A549 (cell line): ENCODE measurements at regions not wholly inside any gene's neighbourhood (a gene's known extent, or its start where the extent isn't known, plus 50 kb on each side); places are given as distances from the start of the nearest gene placed in this dataset.

Experiments used
- EP300 ChIP-seq, 2 experiments: fragments of >200 bp; sonication (Bioruptor Twin); formaldehyde crosslinking; IDR thresholded peaks; 2 replicates in 1 of 2; 3 replicates in 1 of 2; pipeline ENCODE4 v1.6.1; 2016 to 2017
- POLR2A ChIP-seq: IDR thresholded peaks from 2 replicates; pipeline ENCODE4 v1.6.1; 2012; ENCODE audit warnings: mild to moderate bottlenecking, low read length
- TF ChIP-seq, protein P1 (sequence below): IDR thresholded peaks from 2 replicates; pipeline ENCODE4 v1.6.1; 2012
- TF ChIP-seq, protein P2 (sequence below): fragments of >200 bp; sonication (Bioruptor Twin); formaldehyde crosslinking; IDR thresholded peaks from 3 replicates; pipeline ENCODE4 v1.5.1; 2016

GRCh38 chr13:50543782-50544181 is 299.7 kb downstream of the DLEU7 start:
- TF ChIP-seq, protein P1, sequence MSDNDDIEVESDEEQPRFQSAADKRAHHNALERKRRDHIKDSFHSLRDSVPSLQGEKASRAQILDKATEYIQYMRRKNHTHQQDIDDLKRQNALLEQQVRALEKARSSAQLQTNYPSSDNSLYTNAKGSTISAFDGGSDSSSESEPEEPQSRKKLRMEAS = no peak
- TF ChIP-seq EP300 (IDR thresholded peaks at IDR 0.05) (no peak), POLR2A (no peak)
- TF ChIP-seq, protein P2, sequence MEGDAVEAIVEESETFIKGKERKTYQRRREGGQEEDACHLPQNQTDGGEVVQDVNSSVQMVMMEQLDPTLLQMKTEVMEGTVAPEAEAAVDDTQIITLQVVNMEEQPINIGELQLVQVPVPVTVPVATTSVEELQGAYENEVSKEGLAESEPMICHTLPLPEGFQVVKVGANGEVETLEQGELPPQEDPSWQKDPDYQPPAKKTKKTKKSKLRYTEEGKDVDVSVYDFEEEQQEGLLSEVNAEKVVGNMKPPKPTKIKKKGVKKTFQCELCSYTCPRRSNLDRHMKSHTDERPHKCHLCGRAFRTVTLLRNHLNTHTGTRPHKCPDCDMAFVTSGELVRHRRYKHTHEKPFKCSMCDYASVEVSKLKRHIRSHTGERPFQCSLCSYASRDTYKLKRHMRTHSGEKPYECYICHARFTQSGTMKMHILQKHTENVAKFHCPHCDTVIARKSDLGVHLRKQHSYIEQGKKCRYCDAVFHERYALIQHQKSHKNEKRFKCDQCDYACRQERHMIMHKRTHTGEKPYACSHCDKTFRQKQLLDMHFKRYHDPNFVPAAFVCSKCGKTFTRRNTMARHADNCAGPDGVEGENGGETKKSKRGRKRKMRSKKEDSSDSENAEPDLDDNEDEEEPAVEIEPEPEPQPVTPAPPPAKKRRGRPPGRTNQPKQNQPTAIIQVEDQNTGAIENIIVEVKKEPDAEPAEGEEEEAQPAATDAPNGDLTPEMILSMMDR = no peak
